Neural progenitor cell (in vitro differentiated cells): ENCODE measurements at regions not wholly inside any gene's neighbourhood (a gene's known extent, or its start where the extent isn't known, plus 50 kb on each side); places are given as distances from the start of the nearest gene placed in this dataset.

Source experiments
- EZH2 ChIP-seq: fragments of 200-600 bp; sonication (generic); IDR thresholded peaks from 2 replicates; pipeline ENCODE4 v1.6.1; 2017; ENCODE audit warnings: antibody characterized with exemption, mild to moderate bottlenecking, moderate library complexity
- TF ChIP-seq, protein P1 (sequence below): fragments of 200-600 bp; sonication (generic); IDR thresholded peaks from 2 replicates; pipeline ENCODE4 v1.5.1; 2017; ENCODE audit warnings: antibody characterized with exemption, mild to moderate bottlenecking

GRCh38 chr10:105807935-105808587 is 1167.0 kb downstream of the SORCS3 start:
- TF ChIP-seq, protein P1, sequence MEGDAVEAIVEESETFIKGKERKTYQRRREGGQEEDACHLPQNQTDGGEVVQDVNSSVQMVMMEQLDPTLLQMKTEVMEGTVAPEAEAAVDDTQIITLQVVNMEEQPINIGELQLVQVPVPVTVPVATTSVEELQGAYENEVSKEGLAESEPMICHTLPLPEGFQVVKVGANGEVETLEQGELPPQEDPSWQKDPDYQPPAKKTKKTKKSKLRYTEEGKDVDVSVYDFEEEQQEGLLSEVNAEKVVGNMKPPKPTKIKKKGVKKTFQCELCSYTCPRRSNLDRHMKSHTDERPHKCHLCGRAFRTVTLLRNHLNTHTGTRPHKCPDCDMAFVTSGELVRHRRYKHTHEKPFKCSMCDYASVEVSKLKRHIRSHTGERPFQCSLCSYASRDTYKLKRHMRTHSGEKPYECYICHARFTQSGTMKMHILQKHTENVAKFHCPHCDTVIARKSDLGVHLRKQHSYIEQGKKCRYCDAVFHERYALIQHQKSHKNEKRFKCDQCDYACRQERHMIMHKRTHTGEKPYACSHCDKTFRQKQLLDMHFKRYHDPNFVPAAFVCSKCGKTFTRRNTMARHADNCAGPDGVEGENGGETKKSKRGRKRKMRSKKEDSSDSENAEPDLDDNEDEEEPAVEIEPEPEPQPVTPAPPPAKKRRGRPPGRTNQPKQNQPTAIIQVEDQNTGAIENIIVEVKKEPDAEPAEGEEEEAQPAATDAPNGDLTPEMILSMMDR = no peak
- TF ChIP-seq EZH2 = no peak
